Fibroblast of villous mesenchyme (primary cell): ENCODE measurements at regions not wholly inside any gene's neighbourhood (a gene's known extent, or its start where the extent isn't known, plus 50 kb on each side); places are given as distances from the start of the nearest gene placed in this dataset.
A peak's percentile ranks its signal among the peaks of the same experiment; 100 is the strongest.

ENCODE experiments used
- DNase-seq: peaks from one replicate; pipeline ENCODE4 v3.0.0-alpha.2; 2010; ENCODE audit warnings: low read depth
- H3K4me3 ChIP-seq: 2 replicates; pipeline ENCODE4 v1.5.1; 2011; ENCODE audit warnings: low read depth, mild to moderate bottlenecking, low read length
- CTCF ChIP-seq: IDR thresholded peaks from 2 replicates; pipeline ENCODE4 v1.5.1; 2012; ENCODE audit warnings: low read depth, mild to moderate bottlenecking, low read length; ENCODE audit not compliant: insufficient read depth

DNA sequence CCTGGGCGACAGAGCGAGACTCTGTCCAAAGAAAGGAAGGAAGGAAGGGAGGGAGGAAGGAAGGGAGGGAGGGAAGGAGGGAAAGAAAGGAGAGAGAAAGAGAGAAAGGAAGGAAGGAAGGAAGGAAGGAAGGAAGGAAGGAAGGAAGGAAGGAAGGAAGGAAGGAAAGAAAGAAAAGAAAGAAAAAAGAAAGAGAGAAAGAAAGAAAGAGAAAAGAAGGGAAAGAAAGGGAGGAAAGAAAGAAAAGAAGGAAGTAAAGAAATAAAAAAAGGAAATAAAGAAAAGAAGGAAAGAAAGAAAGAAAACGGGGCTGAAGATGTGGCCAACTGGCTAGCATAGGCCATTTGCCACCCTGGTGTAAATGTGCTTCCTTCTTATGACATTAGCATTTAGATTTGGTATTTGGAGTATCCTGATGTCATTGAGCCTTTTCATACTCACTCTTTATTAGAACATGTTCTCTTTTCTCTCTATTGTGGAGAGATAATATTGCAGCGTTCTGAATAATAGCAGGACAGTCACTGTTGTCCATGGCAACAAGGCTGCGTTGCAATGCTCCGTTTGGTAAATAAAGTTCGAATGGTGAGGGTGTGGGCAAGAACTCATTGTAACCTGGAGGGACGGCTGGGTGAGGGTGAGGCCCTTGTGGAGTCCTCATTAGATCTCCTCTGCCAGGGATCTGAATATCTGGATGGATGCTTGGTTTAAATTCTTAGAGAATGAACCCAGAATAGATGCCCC, 173.9 kb upstream of the UBL3 start:
- no peak for DNase-seq
- no peak for TF ChIP-seq CTCF
- no peak overlapping the region for H3K4me3 ChIP-seq

GRCh38 chr13:30023196-30023895, 172.9 kb upstream of the UBL3 start:
- no peak for TF ChIP-seq CTCF
- DNase-seq = no peak

GRCh38 chr13:30022796-30023195, 172.4 kb upstream of the UBL3 start:
- TF ChIP-seq CTCF = no peak
- no peak overlapping the region for H3K4me3 ChIP-seq
- DNase-seq = no peak

More at GRCh38 chr13:30023196-30023895, 172.9 kb upstream of the UBL3 start:
- no peak overlapping the region for H3K4me3 ChIP-seq

DNA sequence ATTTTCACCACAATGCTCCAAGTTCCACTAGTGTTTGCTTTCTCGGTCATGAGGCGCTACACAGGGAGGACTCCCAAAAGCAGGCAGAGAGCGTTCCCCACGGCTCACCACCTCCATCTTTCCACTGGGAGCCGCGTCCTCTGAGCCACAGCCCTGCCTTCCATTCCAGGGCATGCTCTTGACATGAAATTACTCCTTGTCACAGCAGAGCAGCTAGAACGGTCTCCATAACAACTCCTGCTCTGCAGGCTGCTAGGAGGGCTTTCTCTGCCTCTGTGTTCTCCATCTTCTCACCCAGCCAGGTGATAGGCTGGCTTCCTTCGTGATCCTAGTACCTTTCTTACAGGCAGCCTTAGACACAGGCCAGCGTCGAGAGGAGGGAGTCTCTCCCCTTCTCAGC, 171.8 kb upstream of the UBL3 start:
- H3K4me3 ChIP-seq = no peak overlapping the region
- TF ChIP-seq CTCF = no peak
- no peak for DNase-seq

- H3K4me3 ChIP-seq = no peak overlapping the region
- DNase-seq = no peak
- no peak for TF ChIP-seq CTCF
Observed at GRCh38 chr13:30021611-30022010, 171.2 kb upstream of the UBL3 start.

- peak; percentile 8 for DNase-seq
- H3K4me3 ChIP-seq = no peak overlapping the region
- TF ChIP-seq CTCF = no peak
Observed at GRCh38 chr13:30020726-30021312, 170.4 kb upstream of the UBL3 start.
